IMR-90 (cell line): ENCODE measurements at regions not wholly inside any gene's neighbourhood (a gene's known extent, or its start where the extent isn't known, plus 50 kb on each side); places are given as distances from the start of the nearest gene placed in this dataset.

Experiments used
- ATAC-seq: fragments of 200-7000 bp; cut with Tn5 transposase; 2 replicates; pipeline ENCODE4 v1.9.1; 2020; ENCODE audit warnings: low read depth, mild to moderate bottlenecking, moderate library complexity
- BruUV-seq: library from RNA; stranded (reverse); fragments of 400-500 nt; replicated peaks from 2 replicates; lab custom pipeline; 2021; lab: Mats Ljungman, UMichigan
- CTCF ChIA-PET: fragments of 300-600 bp; formaldehyde crosslinking; extraction: SDS; loops from one replicate; lab custom pipeline; 2021; ENCODE audit warnings: antibody characterized with exemption; lab: Yijun Ruan, JAX
- POLR2A ChIA-PET: fragments of 300-600 bp; sonication (Branson Sonifier 250); formaldehyde crosslinking; loops from one replicate; lab custom pipeline; 2022; ENCODE audit warnings: antibody characterized with exemption; ENCODE audit not compliant: unreplicated experiment; lab: Charles Lee
- DNase-seq: peaks from one replicate; pipeline ENCODE4 v3.0.0; 2013
- H2AFZ ChIP-seq: replicated peaks from 2 replicates; pipeline ENCODE3; 2013; ENCODE audit warnings: low read length, mild to moderate bottlenecking; ENCODE audit not compliant: poor library complexity
- H2AK5ac ChIP-seq: 2 replicates; pipeline ENCODE4 v1.6.1; 2013; ENCODE audit warnings: low read depth, low read length, inconsistent platforms
- H2AK9ac ChIP-seq: replicated peaks from 2 replicates; pipeline ENCODE3; 2013; ENCODE audit warnings: mild to moderate bottlenecking, low read depth, low read length, moderate library complexity; ENCODE audit not compliant: poor library complexity
- H2BK120ac ChIP-seq: 2 replicates; pipeline ENCODE4 v1.6.1; 2013; ENCODE audit warnings: low read depth, low read length, inconsistent platforms
- H2BK15ac ChIP-seq: 3 replicates; pipeline ENCODE4 v1.6.1; 2013; ENCODE audit warnings: low read depth, low read length, inconsistent platforms
- H2BK20ac ChIP-seq: 2 replicates; pipeline ENCODE4 v1.6.1; 2013; ENCODE audit warnings: low read depth, mild to moderate bottlenecking, inconsistent platforms, low read length, moderate library complexity
- H2BK5ac ChIP-seq: 2 replicates; pipeline ENCODE4 v1.6.1; 2013; ENCODE audit warnings: mild to moderate bottlenecking, low read depth, low read length, inconsistent platforms; ENCODE audit not compliant: poor library complexity, severe bottlenecking
- H3K14ac ChIP-seq: replicated peaks from 2 replicates; pipeline ENCODE4 v1.6.1; 2013; ENCODE audit warnings: low read depth, low read length, inconsistent platforms
- H3K18ac ChIP-seq: 2 replicates; pipeline ENCODE4 v1.6.1; 2013; ENCODE audit warnings: low read depth, low read length, control low read depth
- H3K23ac ChIP-seq: 2 replicates; pipeline ENCODE4 v1.6.1; 2013; ENCODE audit warnings: low read depth, low read length, inconsistent platforms
- H3K27ac ChIP-seq: 2 replicates; pipeline ENCODE4 v1.5.1; 2013; ENCODE audit warnings: mild to moderate bottlenecking, control low read depth, low read length; ENCODE audit not compliant: insufficient read depth
- H3K27me3 ChIP-seq: 2 replicates; pipeline ENCODE4 v1.6.1; 2013; ENCODE audit warnings: low read length; ENCODE audit not compliant: control insufficient read depth, insufficient read depth
- H3K36me3 ChIP-seq: 2 replicates; pipeline ENCODE4 v1.6.1; 2013; ENCODE audit warnings: low read length, mixed read lengths; ENCODE audit not compliant: control insufficient read depth, insufficient read depth
- H3K4ac ChIP-seq: 2 replicates; pipeline ENCODE4 v1.6.1; 2013; ENCODE audit warnings: low read depth, low read length, inconsistent platforms
- H3K4me1 ChIP-seq: 2 replicates; pipeline ENCODE4 v1.6.1; 2013; ENCODE audit warnings: low read length, mixed read lengths; ENCODE audit not compliant: control insufficient read depth, insufficient read depth
- H3K4me2 ChIP-seq: 2 replicates; pipeline ENCODE4 v1.6.1; 2013; ENCODE audit warnings: low read depth, mild to moderate bottlenecking, control low read depth, low read length, moderate library complexity
- H3K4me3 ChIP-seq: 2 replicates; pipeline ENCODE4 v1.5.1; 2013; ENCODE audit warnings: low read depth, mild to moderate bottlenecking, control low read depth, low read length, moderate library complexity; ENCODE audit not compliant: insufficient read depth
- H3K56ac ChIP-seq: 2 replicates; pipeline ENCODE4 v1.6.1; 2013; ENCODE audit warnings: low read length, inconsistent platforms; ENCODE audit not compliant: insufficient read depth; ENCODE audit errors: extremely low read depth
- H3K79me1 ChIP-seq, 2 experiments: 2 replicates each; pipeline ENCODE4 v1.6.1; 2013; ENCODE audit warnings: low read length in 2 of 2, inconsistent platforms in 1 of 2, low read depth in 1 of 2
- H3K9ac ChIP-seq: 2 replicates; pipeline ENCODE4 v1.6.1; 2013; ENCODE audit warnings: low read depth, low read length, control low read depth
- H3K9me1 ChIP-seq: 2 replicates; pipeline ENCODE4 v1.6.1; 2013; ENCODE audit warnings: low read length, inconsistent platforms; ENCODE audit not compliant: insufficient read depth
- H3K9me3 ChIP-seq: 2 replicates; pipeline ENCODE4 v1.6.1; 2013; ENCODE audit warnings: low read length; ENCODE audit not compliant: control insufficient read depth, insufficient read depth
- H4K20me1 ChIP-seq: 2 replicates; pipeline ENCODE4 v1.6.1; 2013; ENCODE audit warnings: low read length, inconsistent platforms; ENCODE audit not compliant: insufficient read depth
- H4K5ac ChIP-seq: 2 replicates; pipeline ENCODE4 v1.6.1; 2013; ENCODE audit warnings: mild to moderate bottlenecking, low read depth, low read length, control low read depth
- H4K8ac ChIP-seq, 2 experiments: 2 replicates each; pipeline ENCODE4 v1.6.1; 2013; ENCODE audit warnings: low read depth in 2 of 2, low read length in 2 of 2, control low read depth in 1 of 2, inconsistent platforms in 1 of 2
- H4K91ac ChIP-seq: 2 replicates; pipeline ENCODE4 v1.6.1; 2013; ENCODE audit warnings: low read depth, low read length, inconsistent platforms; ENCODE audit not compliant: insufficient read depth
- ELK1 ChIP-seq: fragments of 150-350 bp; IDR thresholded peaks from 2 replicates; pipeline ENCODE4 v1.6.1; 2016; ENCODE audit warnings: low read depth, mild to moderate bottlenecking, low read length, moderate library complexity, borderline replicate concordance
- FOS ChIP-seq: fragments of 150-350 bp; IDR thresholded peaks from 2 replicates; pipeline ENCODE4 v1.6.1; 2016; ENCODE audit warnings: low read depth, low read length
- MXI1 ChIP-seq: IDR thresholded peaks from 2 replicates; pipeline ENCODE4 v1.6.1; 2012; ENCODE audit warnings: low read depth, mild to moderate bottlenecking, low read length, moderate library complexity, borderline replicate concordance
- RAD21 ChIP-seq: IDR thresholded peaks from 2 replicates; pipeline ENCODE4 v1.6.1; 2012; ENCODE audit warnings: low read length, improper control_type of control experiment
- RCOR1 ChIP-seq: IDR thresholded peaks from 2 replicates; pipeline ENCODE4 v1.6.1; 2012; ENCODE audit warnings: mild to moderate bottlenecking, low read length, improper control_type of control experiment; ENCODE audit not compliant: insufficient replicate concordance
- RFX5 ChIP-seq: IDR thresholded peaks from 2 replicates; pipeline ENCODE4 v1.8.0; 2012; ENCODE audit warnings: low read depth, mild to moderate bottlenecking, low read length, moderate library complexity
- whole genome bisulfite sequencing, 2 experiments: methylation state at CpG; one replicate each; pipeline versions ENCODE4 v1.1.5 to v1.1.7; 2013; ENCODE audit warnings: missing lambda C conversion rate in 2 of 2; ENCODE audit not compliant: insufficient read length in 1 of 2; ENCODE audit errors: extremely low coverage in 2 of 2; 5-methylcytosine and 5-hydroxymethylcytosine counted together
- dilution Hi-C: fragments of 300-500 bp; cut with HindIII; formaldehyde crosslinking; loops from one replicate; pipeline ENCODE4 v1.14.3; 2018; ENCODE audit warnings: low sequenced_read_pairs; ENCODE audit not compliant: unreplicated experiment
- in situ Hi-C: fragments of 300-500 bp; cut with MboI; formaldehyde crosslinking; loops from 3 replicates; pipeline ENCODE4 v1.14.3; 2019; ENCODE audit warnings: low sequenced_read_pairs, inconsistent platforms, mixed read lengths
- intact Hi-C: fragments of 100-400 bp; cut with micrococcal nuclease; formaldehyde crosslinking; loops from 2 replicates; pipeline ENCODE4 v1.10.0; 2022

GRCh38 chr5:4857761-4858160 lies 282.4 kb upstream of the ADAMTS16 start:
- no peak overlapping the region for H2BK5ac ChIP-seq
- H2AK9ac ChIP-seq = no peak overlapping the region
- H3K56ac ChIP-seq = no peak overlapping the region
- H3K4ac ChIP-seq = no peak overlapping the region
- no peaks in the 10 kb centered on the region for H3K27me3 ChIP-seq
- no peaks in the 10 kb centered on the region for H3K4me1 ChIP-seq
- no peak overlapping the region for H2AFZ ChIP-seq
- H3K4me3 ChIP-seq = no peak overlapping the region
- no peak for TF ChIP-seq FOS
- TF ChIP-seq RFX5 = no peak
- TF ChIP-seq ELK1 = no peak
- no peak for TF ChIP-seq RAD21
- no peak for TF ChIP-seq RCOR1
- TF ChIP-seq MXI1 = no peak
- no peak overlapping the region for H3K14ac ChIP-seq
- H3K27ac ChIP-seq = no peak overlapping the region
- H3K9ac ChIP-seq = no peak overlapping the region
- H2BK120ac ChIP-seq = no peak overlapping the region
- dilution Hi-C loops (no loop called here), in situ Hi-C loops (no loop called here), intact Hi-C loops (no loop called here)
- no peaks in the 10 kb centered on the region for H3K36me3 ChIP-seq
- no peak overlapping the region for H3K4me2 ChIP-seq
- no peaks in the 10 kb centered on the region for H4K20me1 ChIP-seq
- no TSS peak for BruUV-seq
- POLR2A ChIA-PET = no interaction called here
- H4K91ac ChIP-seq = no peak overlapping the region
- H4K5ac ChIP-seq = no peak overlapping the region
- no peak overlapping the region for H4K8ac ChIP-seq
- H2BK15ac ChIP-seq = no peak overlapping the region
- ATAC-seq (no peak), DNase-seq (no peak)
- H3K9me1 ChIP-seq = no peaks in the 10 kb centered on the region
- H3K79me1 ChIP-seq = no peaks in the 10 kb centered on the region
- WGBS, 2 experiments = no CpG with 5 or more reads among the region's 2 CpGs
- no peak overlapping the region for H3K18ac ChIP-seq
- no peak overlapping the region for H3K23ac ChIP-seq
- CTCF ChIA-PET = no interaction called here
- no peak overlapping the region for H2AK5ac ChIP-seq
- peaks cover 6% of the 10 kb centered on the region for H3K9me3 ChIP-seq
- H2BK20ac ChIP-seq = no peak overlapping the region
